ENCODE measurements at regions not wholly inside any gene's neighbourhood (a gene's known extent, or its start where the extent isn't known, plus 50 kb on each side); places are given as distances from the start of the nearest gene placed in this dataset.
A peak's percentile ranks its signal among the peaks of the same experiment; 100 is the strongest.

- H3K27ac ChIP-seq: no peak overlapping the region
- no peak for TF ChIP-seq ZFX (IDR thresholded peaks at IDR 0.05)
- TF ChIP-seq, protein P1, sequence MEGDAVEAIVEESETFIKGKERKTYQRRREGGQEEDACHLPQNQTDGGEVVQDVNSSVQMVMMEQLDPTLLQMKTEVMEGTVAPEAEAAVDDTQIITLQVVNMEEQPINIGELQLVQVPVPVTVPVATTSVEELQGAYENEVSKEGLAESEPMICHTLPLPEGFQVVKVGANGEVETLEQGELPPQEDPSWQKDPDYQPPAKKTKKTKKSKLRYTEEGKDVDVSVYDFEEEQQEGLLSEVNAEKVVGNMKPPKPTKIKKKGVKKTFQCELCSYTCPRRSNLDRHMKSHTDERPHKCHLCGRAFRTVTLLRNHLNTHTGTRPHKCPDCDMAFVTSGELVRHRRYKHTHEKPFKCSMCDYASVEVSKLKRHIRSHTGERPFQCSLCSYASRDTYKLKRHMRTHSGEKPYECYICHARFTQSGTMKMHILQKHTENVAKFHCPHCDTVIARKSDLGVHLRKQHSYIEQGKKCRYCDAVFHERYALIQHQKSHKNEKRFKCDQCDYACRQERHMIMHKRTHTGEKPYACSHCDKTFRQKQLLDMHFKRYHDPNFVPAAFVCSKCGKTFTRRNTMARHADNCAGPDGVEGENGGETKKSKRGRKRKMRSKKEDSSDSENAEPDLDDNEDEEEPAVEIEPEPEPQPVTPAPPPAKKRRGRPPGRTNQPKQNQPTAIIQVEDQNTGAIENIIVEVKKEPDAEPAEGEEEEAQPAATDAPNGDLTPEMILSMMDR (conservative IDR thresholded peaks at IDR 0.05): peak; percentile 32
Observed at GRCh38 chr1:229972600-229973296, 94.3 kb upstream of the GALNT2 start.

DNA sequence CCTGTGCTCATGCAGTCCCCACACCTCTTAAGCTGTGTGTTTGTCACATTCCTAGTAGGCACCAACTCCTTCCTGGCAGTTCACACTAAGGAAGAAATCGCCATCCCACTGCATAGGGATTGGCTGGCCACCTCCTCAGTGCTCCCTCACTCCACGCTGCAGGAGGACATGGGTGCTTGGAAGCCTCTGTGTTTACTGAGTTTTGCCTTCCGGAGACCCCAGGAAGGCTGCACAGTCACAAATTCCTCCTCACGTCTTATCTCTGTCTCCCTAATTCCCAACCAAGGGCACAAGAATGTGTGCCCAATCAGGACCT, 93.8 kb upstream of the GALNT2 start:
- no peak overlapping the region for H3K27ac ChIP-seq
- TF ChIP-seq, protein P1 (conservative IDR thresholded peaks at IDR 0.05): no peak

- TF ChIP-seq, protein P1 (conservative IDR thresholded peaks at IDR 0.05): no peak
- no peak for TF ChIP-seq ZFX (IDR thresholded peaks at IDR 0.05)
Observed at GRCh38 chr1:229975047-229975446, 92.0 kb upstream of the GALNT2 start.

GRCh38 chr1:229980009-229980408, 87.0 kb upstream of the GALNT2 start:
- no peak overlapping the region for H3K27ac ChIP-seq
- TF ChIP-seq ZFX (IDR thresholded peaks at IDR 0.05): no peak
- TF ChIP-seq, protein P1 (conservative IDR thresholded peaks at IDR 0.05): no peak

More at GRCh38 chr1:229975047-229975446, 92.0 kb upstream of the GALNT2 start:
- H3K27ac ChIP-seq: no peak overlapping the region

- TF ChIP-seq ZFX (IDR thresholded peaks at IDR 0.05): no peak
- TF ChIP-seq, protein P1 (conservative IDR thresholded peaks at IDR 0.05): no peak
- no peak overlapping the region for H3K27ac ChIP-seq
Observed at GRCh38 chr1:229981736-229982135, 85.3 kb upstream of the GALNT2 start.

- TF ChIP-seq, protein P1 (conservative IDR thresholded peaks at IDR 0.05): no peak
- TF ChIP-seq ZFX (IDR thresholded peaks at IDR 0.05): no peak
- no peak overlapping the region for H3K27ac ChIP-seq
Observed at GRCh38 chr1:229984310-229984991, 82.6 kb upstream of the GALNT2 start.

DNA sequence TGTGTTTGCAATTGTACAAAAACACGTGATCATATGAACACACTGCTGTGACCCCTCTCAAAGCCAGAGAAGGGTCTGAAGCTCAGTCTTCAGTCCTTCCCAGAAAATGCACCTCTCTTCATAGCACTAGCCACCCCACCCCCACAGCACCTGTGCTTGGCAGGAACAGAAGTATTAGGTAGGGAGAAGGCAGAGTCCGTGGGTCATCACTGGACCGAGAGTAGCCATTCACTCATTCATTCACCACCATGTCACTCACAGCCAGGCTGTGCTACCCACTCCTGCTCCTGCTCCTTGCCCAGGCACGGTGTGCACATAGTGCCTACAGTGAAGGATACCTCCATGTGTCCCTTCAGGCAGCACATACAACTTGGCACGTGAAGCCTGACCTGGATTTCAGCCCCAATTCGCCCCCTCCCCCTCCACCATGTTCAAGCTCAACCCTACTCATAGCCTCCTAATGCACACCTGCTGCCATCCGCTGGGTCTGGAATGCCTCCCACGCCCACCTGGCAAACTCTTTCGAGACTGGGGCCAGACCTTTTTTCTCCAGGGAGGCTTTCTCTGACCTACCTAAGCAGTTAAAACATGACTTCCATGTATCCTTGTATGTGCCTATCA, 81.9 kb upstream of the GALNT2 start:
- TF ChIP-seq, protein P1 (conservative IDR thresholded peaks at IDR 0.05): no peak
- TF ChIP-seq ZFX (IDR thresholded peaks at IDR 0.05): no peak
- no peak overlapping the region for H3K27ac ChIP-seq
